ENCODE measurements at regions not wholly inside any gene's neighbourhood (a gene's known extent, or its start where the extent isn't known, plus 50 kb on each side); places are given as distances from the start of the nearest gene placed in this dataset.

GRCh38 chr12:61161961-61162360 is 1098.2 kb upstream of the USP15 start:
- DNase-seq (ENCODE audit: low read depth in 1 of 2, low spot score in 1 of 2) = no peak
- H3K27me3 ChIP-seq (ENCODE audit: insufficient read depth, poor library complexity, severe bottlenecking) = no peaks in the 10 kb centered on the region
- no peak overlapping the region for H3K4me3 ChIP-seq (replicated peaks; ENCODE audit: insufficient read depth, low read length)
- H3K27ac ChIP-seq (replicated peaks) = no peak overlapping the region
- TF ChIP-seq POLR2AphosphoS5 (IDR thresholded peaks at IDR 0.05; ENCODE audit: low read depth) = no peak
- TF ChIP-seq REST (IDR thresholded peaks at IDR 0.05; ENCODE audit: insufficient replicate concordance, low read depth) = no peak
- TF ChIP-seq CTCF (IDR thresholded peaks at IDR 0.05; ENCODE audit: insufficient read depth, low read length) = no peak
- TF ChIP-seq GABPA (IDR thresholded peaks at IDR 0.05; ENCODE audit: low read depth) = no peak
- no peak for TF ChIP-seq SPI1 (IDR thresholded peaks at IDR 0.05; ENCODE audit: borderline replicate concordance, low read depth)

- H3K27ac ChIP-seq (replicated peaks) = no peak overlapping the region
- H3K27me3 ChIP-seq (ENCODE audit: insufficient read depth, poor library complexity, severe bottlenecking) = no peaks in the 10 kb centered on the region
- no peak for DNase-seq (ENCODE audit: low read depth in 1 of 2, low spot score in 1 of 2)
- TF ChIP-seq GABPA (IDR thresholded peaks at IDR 0.05; ENCODE audit: low read depth) (no peak), CTCF (IDR thresholded peaks at IDR 0.05; ENCODE audit: insufficient read depth, low read length) (no peak), SPI1 (IDR thresholded peaks at IDR 0.05; ENCODE audit: borderline replicate concordance, low read depth) (no peak), REST (IDR thresholded peaks at IDR 0.05; ENCODE audit: insufficient replicate concordance, low read depth) (no peak), POLR2AphosphoS5 (IDR thresholded peaks at IDR 0.05; ENCODE audit: low read depth) (no peak)
- no peak overlapping the region for H3K4me3 ChIP-seq (replicated peaks; ENCODE audit: insufficient read depth, low read length)
These were observed 1071.2 kb upstream of the USP15 start for GRCh38 chr12:61188801-61189595.

- H3K4me3 ChIP-seq (replicated peaks; ENCODE audit: insufficient read depth, low read length) = no peak overlapping the region
- no peak for TF ChIP-seq CTCF (IDR thresholded peaks at IDR 0.05; ENCODE audit: insufficient read depth, low read length)
- no peak for TF ChIP-seq REST (IDR thresholded peaks at IDR 0.05; ENCODE audit: insufficient replicate concordance, low read depth)
- TF ChIP-seq SPI1 (IDR thresholded peaks at IDR 0.05; ENCODE audit: borderline replicate concordance, low read depth) = no peak
- TF ChIP-seq POLR2AphosphoS5 (IDR thresholded peaks at IDR 0.05; ENCODE audit: low read depth) = no peak
- TF ChIP-seq GABPA (IDR thresholded peaks at IDR 0.05; ENCODE audit: low read depth) = no peak
These were observed 1046.6 kb upstream of the USP15 start for GRCh38 chr12:61213646-61214045.

More at GRCh38 chr12:61213646-61214045, 1046.6 kb upstream of the USP15 start:
- no peaks in the 10 kb centered on the region for H3K27me3 ChIP-seq (ENCODE audit: insufficient read depth, poor library complexity, severe bottlenecking)
- no peak for DNase-seq (ENCODE audit: low read depth in 1 of 2, low spot score in 1 of 2)
- H3K27ac ChIP-seq (replicated peaks) = no peak overlapping the region
